ENCODE measurements at regions not wholly inside any gene's neighbourhood (a gene's known extent, or its start where the extent isn't known, plus 50 kb on each side); places are given as distances from the start of the nearest gene placed in this dataset.

DNA sequence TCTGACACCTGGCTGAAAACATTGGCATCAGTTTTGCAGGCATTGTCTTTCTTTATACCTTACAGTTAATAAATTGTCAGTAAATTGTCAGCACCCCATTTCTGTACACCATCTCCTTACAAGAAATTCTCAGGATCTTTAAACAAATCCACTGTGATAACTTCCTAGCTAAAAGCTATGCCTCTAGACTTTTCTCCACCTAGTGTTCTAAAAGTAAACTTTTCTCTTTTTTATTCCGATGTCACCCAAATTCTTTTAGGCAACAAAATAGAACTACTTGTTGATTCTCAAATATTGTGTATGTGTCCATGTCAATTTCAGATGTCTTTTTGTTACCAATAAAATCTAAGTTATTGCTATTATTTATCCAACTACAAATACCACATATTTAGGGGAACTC, 617.4 kb upstream of the NRXN1 start:
- H3K9me3 Mint-ChIP-seq = peaks cover 2 to 6% of the 10 kb centered on the region in 2 donors
- no peak for DNase-seq
- no peaks in the 10 kb centered on the region for H3K36me3 Mint-ChIP-seq (ENCODE audit: insufficient read depth in 2 of 2)
- no peak for ATAC-seq (replicated peaks in 1 of 2)
- H3K4me3 Mint-ChIP-seq = no peak overlapping the region
- H3K4me1 Mint-ChIP-seq (ENCODE audit: low read depth) = no peaks in the 10 kb centered on the region
- H3K27ac Mint-ChIP-seq = no peak overlapping the region
- no peaks in the 10 kb centered on the region for H3K27me3 Mint-ChIP-seq (ENCODE audit: low read depth)

DNA sequence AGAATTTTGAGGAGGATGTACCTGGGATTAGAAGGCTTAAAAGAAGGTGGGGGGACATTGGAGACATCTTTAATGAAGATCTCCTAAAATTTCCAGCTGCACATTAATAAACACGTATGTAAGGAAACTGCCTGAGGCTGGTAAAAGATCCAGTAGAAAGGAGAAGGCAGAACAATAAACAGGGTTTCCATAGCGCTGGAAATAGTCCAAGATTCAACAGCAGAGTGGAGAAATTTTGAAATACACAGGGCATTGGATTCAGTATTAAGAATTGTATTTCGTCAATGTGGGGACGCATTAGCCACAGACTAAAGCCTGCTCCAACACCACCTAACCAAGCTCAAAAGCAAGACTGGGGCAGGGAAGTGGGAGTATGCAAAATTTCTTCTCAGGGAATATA, 606.9 kb upstream of the NRXN1 start:
- ATAC-seq (replicated peaks in 1 of 2) (no peak), DNase-seq (no peak)
- Mint-ChIP-seq H3K27me3 (ENCODE audit: low read depth) (no peaks in the 10 kb centered on the region), H3K27ac (no peak overlapping the region), H3K9me3 (peaks cover 4 to 12% of the 10 kb centered on the region in 2 donors), H3K4me1 (ENCODE audit: low read depth) (no peaks in the 10 kb centered on the region), H3K4me3 (no peak overlapping the region), H3K36me3 (ENCODE audit: insufficient read depth in 2 of 2) (no peaks in the 10 kb centered on the region)

DNA sequence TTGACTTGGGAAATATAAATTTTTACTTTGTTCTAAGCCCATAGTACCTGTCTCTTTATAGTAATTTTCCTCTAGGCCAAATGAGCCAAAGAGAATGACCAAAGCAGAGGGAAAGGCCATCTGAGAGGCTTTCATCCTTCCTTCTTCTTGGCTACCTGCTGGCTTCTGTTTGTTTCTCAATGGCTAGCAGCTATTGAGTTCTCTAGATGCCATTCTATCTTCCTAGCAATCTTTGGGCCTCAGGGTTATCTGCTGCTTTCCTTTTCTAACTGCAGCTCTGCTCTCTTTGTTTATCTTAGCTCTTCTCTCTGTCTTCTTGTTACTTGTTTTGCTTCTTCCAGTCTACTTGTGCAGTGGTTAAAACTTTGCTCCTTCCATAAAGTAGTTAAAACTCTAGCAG, 601.1 kb upstream of the NRXN1 start:
- Mint-ChIP-seq H3K27me3 (ENCODE audit: low read depth) (no peaks in the 10 kb centered on the region), H3K4me1 (ENCODE audit: low read depth) (no peaks in the 10 kb centered on the region), H3K4me3 (no peak overlapping the region), H3K36me3 (ENCODE audit: insufficient read depth in 2 of 2) (no peaks in the 10 kb centered on the region), H3K27ac (no peak overlapping the region), H3K9me3 (peaks cover 5 to 7% of the 10 kb centered on the region in 2 donors)
- no peak for ATAC-seq (replicated peaks in 1 of 2)
- DNase-seq = no peak

DNA sequence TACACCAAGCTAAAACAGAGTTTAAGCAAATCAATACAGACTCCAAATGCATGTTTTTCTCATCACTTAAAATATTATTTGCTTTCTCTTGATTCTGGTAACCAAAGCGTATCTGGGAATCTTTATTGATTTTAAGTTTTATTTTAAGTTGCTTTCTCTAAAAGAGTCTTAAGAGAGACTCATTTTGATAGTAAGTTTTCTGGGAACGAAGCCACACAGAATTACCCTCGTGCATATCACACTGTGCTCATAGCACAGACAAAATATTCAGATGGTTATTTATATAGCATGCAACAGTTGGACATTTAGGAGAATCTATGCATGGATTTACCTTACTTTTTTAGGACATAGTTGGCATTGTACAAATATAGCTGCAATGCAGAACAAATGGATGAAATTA, 597.5 kb upstream of the NRXN1 start:
- Mint-ChIP-seq H3K4me1 (ENCODE audit: low read depth) (no peaks in the 10 kb centered on the region), H3K4me3 (no peak overlapping the region), H3K27me3 (ENCODE audit: low read depth) (no peaks in the 10 kb centered on the region), H3K27ac (no peak overlapping the region), H3K9me3 (peaks cover 3 to 4% of the 10 kb centered on the region in 2 donors), H3K36me3 (ENCODE audit: insufficient read depth in 2 of 2) (no peaks in the 10 kb centered on the region)
- ATAC-seq (replicated peaks in 1 of 2) (no peak), DNase-seq (no peak)

DNA sequence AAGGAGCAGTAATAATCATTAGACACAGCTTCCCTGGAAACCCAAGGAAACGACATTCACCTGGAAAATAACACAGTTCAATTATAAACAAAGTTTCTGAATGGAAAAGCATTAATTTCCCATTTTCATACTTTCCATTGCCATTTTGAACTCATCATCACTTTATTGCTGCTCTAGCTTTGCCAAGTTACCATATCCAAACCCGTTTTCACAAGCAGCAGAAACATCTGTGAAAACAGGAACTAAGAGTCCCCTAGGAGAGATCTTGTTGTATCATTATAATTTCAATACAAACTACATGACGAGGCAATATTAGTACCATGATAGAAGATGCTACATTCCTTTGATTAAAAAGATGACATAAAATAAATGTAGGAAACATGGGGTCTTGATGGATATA, 597.0 kb upstream of the NRXN1 start:
- Mint-ChIP-seq H3K4me1 (ENCODE audit: low read depth) (no peaks in the 10 kb centered on the region), H3K9me3 (peaks cover 2 to 3% of the 10 kb centered on the region in 2 donors), H3K4me3 (no peak overlapping the region), H3K36me3 (ENCODE audit: insufficient read depth in 2 of 2) (no peaks in the 10 kb centered on the region), H3K27me3 (ENCODE audit: low read depth) (no peaks in the 10 kb centered on the region), H3K27ac (no peak overlapping the region)
- ATAC-seq (replicated peaks in 1 of 2) (no peak), DNase-seq (no peak)

DNA sequence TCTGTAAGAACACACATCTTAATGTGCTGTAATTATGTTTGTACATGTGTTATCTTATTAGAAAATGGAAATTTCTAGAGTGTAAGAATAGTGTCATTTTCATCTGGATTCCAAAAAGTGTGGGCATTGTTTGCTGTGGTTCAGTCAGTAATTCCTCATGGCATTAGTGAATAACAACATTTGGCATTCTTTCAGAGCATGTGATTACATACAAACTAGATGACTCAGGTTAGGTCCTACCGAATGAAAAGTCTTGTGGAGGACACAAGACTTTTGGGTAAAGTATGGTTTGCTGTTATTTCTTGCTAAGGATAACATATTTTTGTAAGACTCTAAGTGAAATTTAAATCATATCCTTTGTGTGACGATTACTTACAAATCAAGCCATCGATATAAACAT, 593.1 kb upstream of the NRXN1 start:
- DNase-seq = no peak
- Mint-ChIP-seq H3K9me3 (peaks cover 8% of the 10 kb centered on the region in 2 donors), H3K27ac (no peak overlapping the region), H3K4me3 (no peak overlapping the region), H3K27me3 (ENCODE audit: low read depth) (no peaks in the 10 kb centered on the region), H3K36me3 (ENCODE audit: insufficient read depth in 2 of 2) (no peaks in the 10 kb centered on the region), H3K4me1 (ENCODE audit: low read depth) (no peaks in the 10 kb centered on the region)
- ATAC-seq (replicated peaks in 1 of 2) = no peak

DNA sequence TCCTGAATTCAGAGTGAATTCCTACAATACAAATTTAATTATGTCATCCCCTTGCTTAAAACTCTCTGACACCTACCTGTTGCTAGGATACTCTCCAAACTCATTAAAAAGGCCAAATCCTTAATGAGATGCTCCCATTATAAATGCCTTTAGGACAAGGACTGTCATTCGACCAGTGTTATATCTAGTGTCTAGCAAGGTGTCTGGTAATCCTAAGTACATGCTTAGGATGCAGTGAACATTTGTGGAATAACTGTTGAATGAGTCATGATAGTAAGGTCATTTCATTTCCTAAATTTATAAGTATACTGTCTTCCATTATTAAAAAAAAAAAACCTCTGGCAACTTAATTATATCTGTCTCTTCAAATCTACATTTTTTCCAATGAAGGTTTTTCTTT, 588.9 kb upstream of the NRXN1 start:
- DNase-seq (no peak), ATAC-seq (replicated peaks in 1 of 2) (no peak)
- Mint-ChIP-seq H3K9me3 (peaks cover 13 to 16% of the 10 kb centered on the region in 2 donors), H3K27ac (no peak overlapping the region), H3K4me1 (ENCODE audit: low read depth) (no peaks in the 10 kb centered on the region), H3K27me3 (ENCODE audit: low read depth) (no peaks in the 10 kb centered on the region), H3K4me3 (no peak overlapping the region), H3K36me3 (ENCODE audit: insufficient read depth in 2 of 2) (no peaks in the 10 kb centered on the region)

DNA sequence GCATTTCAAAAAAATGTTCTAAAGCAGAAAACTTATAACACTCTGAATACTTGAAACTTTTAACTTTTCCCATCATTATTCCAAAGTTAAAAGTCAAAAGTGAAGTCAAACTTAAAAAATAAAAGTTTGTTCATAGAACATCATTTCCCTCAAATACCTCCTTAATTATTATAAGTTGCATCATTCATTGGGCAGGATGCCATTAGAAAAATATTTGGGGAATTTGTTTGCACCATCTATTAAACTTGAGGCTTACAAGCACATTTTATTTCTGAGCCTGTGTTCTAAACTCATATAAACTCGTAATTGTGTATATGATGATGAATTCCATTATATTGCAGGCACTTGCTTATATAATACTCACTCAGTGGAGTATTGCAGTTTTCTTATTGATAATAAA, 588.0 kb upstream of the NRXN1 start:
- DNase-seq (no peak), ATAC-seq (replicated peaks in 1 of 2) (no peak)
- Mint-ChIP-seq H3K4me3 (no peak overlapping the region), H3K27me3 (ENCODE audit: low read depth) (no peaks in the 10 kb centered on the region), H3K27ac (no peak overlapping the region), H3K36me3 (ENCODE audit: insufficient read depth in 2 of 2) (no peaks in the 10 kb centered on the region), H3K9me3 (peaks cover 13 to 19% of the 10 kb centered on the region in 2 donors), H3K4me1 (ENCODE audit: low read depth) (no peaks in the 10 kb centered on the region)

DNA sequence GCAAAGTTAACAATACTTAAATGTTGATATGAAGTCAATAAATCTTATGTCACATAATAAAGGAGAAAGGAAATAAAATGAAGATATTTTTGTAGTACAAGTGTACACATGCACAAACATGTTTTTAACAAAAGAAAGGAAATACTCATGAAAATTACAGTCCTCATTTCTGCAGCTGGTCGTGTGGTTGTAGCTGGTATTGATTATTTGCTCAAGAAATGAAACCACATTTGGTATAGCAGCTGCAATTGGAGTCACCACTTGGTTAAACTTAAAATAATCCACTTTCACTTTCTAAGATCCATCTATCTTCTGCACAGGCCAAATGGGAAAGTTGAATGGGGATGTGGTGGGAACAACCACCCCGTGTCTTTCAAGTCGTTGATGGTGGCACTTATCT, 580.5 kb upstream of the NRXN1 start:
- H3K36me3 Mint-ChIP-seq (ENCODE audit: insufficient read depth in 2 of 2) = no peaks in the 10 kb centered on the region
- H3K27ac Mint-ChIP-seq = no peak overlapping the region
- no peak for DNase-seq
- peaks cover 4 to 17% of the 10 kb centered on the region in 2 donors for H3K9me3 Mint-ChIP-seq
- no peaks in the 10 kb centered on the region for H3K27me3 Mint-ChIP-seq (ENCODE audit: low read depth)
- H3K4me3 Mint-ChIP-seq = no peak overlapping the region
- H3K4me1 Mint-ChIP-seq (ENCODE audit: low read depth) = no peaks in the 10 kb centered on the region
- no peak for ATAC-seq (replicated peaks in 1 of 2)

DNA sequence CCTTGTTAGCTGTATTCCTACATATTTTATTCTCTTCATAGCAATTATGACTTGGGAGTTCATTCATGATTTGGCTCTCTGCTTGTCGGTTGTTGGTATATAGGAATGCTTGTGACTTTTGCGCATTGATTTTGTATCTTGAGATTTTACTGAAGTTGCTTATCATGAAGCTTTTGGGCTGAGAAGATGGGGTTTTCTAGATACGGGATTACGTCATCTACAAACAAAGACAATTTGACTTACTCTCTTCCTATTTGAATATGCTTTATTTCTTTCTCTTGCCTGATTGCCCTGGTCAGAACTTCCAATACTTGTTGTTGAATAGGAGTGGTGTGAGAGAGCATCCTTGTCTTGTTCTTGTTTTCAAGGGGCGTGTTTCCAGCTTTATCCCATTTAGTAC, 569.8 kb upstream of the NRXN1 start:
- H3K9me3 Mint-ChIP-seq = peaks cover 16 to 30% of the 10 kb centered on the region in 2 donors
- H3K27me3 Mint-ChIP-seq (ENCODE audit: low read depth) = no peaks in the 10 kb centered on the region
- DNase-seq (no peak), ATAC-seq (replicated peaks in 1 of 2) (no peak)
- H3K27ac Mint-ChIP-seq = no peak overlapping the region
- H3K4me3 Mint-ChIP-seq = no peak overlapping the region
- no peaks in the 10 kb centered on the region for H3K4me1 Mint-ChIP-seq (ENCODE audit: low read depth)
- H3K36me3 Mint-ChIP-seq (ENCODE audit: insufficient read depth in 2 of 2) = peaks cover 0 to 2% of the 10 kb centered on the region in 2 donors

DNA sequence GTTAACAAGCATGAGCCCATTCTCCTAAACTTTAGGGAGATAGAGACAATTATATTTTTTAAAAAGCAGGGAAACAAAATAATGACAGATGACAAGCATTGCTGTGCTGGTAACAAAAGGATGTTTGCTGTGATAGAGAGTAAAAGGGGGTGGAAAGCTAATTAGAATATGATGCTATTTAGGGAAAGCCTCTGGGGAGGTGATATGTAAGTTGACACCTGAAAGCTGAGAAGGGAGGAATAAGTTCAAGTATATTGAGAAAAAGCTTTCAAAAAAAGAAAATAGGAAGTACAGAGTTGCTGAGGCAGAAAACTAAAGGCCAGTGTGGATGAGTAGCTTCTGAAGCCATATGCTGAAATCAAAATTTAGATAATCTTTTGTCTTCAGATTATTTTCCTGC, 565.2 kb upstream of the NRXN1 start:
- Mint-ChIP-seq H3K4me3 (no peak overlapping the region), H3K36me3 (ENCODE audit: insufficient read depth in 2 of 2) (peaks cover 0 to 2% of the 10 kb centered on the region in 2 donors), H3K4me1 (ENCODE audit: low read depth) (no peaks in the 10 kb centered on the region), H3K27ac (no peak overlapping the region), H3K27me3 (ENCODE audit: low read depth) (no peaks in the 10 kb centered on the region), H3K9me3 (peaks cover 8 to 17% of the 10 kb centered on the region in 2 donors)
- DNase-seq (no peak), ATAC-seq (replicated peaks in 1 of 2) (no peak)

DNA sequence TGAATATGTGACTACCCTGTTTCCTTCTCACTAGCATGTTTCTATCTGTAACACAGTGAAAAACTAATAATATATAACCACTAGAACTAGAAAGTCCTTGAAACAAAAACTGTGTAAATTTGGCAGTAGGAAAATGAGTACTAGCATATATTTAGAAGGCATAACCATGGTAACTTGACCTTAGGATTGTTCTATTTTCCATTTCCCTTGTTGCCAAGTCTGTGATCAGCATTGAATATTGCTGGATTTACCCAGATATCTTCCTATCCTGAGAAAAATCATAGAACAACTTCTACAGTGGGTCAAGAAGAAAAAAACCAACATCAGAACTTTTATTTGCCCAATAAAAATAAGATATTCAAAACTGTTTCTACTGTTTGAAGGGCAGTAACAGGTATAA, 563.9 kb upstream of the NRXN1 start:
- Mint-ChIP-seq H3K4me1 (ENCODE audit: low read depth) (no peaks in the 10 kb centered on the region), H3K9me3 (peaks cover 4 to 11% of the 10 kb centered on the region in 2 donors), H3K27me3 (ENCODE audit: low read depth) (no peaks in the 10 kb centered on the region), H3K36me3 (ENCODE audit: insufficient read depth in 2 of 2) (peaks cover 0 to 2% of the 10 kb centered on the region in 2 donors), H3K4me3 (no peak overlapping the region), H3K27ac (no peak overlapping the region)
- no peak for DNase-seq
- no peak for ATAC-seq (replicated peaks in 1 of 2)

DNA sequence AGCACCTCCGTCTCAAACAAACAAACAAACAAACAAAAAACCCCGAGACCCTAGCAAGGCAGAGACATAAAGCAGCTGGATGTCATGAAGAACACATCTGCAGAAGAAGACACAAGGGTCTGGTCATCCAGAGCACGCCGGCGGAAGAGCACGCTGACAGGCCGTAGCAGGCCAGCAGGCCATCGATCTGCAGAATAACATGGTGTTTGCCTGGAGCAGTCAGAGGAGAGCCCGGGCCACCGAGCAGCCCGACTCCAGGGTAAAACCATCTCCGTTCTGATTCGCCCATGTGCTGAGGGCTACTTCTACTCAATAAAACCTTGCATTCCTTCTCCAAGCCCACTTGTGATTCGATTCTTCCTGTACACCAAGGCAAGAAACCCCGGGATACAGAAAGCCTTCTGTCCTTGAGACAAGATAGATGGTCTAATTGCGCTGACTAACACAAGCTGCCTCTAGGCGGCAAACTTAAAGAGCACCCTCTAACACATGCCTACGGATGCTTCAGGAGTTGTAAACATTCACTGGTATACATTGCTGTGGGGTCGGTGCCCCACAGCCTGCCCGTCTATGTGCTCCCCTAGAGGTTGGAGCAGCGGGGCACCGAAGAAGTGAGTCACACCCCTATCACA, 549.8 kb upstream of the NRXN1 start:
- ATAC-seq (replicated peaks in 1 of 2) = no peak

DNA sequence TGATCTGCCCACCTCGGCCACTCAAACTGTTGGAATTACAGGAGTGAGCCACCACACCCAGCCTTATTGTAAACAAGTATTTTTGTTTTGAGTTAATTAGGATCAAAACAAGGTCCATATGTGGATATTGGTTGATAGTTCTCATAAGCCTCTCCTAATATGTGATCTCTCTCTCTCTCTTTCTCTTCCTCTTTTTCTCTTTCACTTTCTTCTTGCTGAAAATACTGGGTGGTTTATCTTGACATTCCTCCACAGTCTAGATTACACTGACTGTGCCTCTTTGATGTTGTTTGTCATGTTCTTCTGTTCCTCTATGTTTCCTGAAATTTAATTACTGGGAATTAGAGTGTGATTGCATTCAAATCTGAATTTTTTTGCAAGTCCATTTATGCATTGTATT, 547.5 kb upstream of the NRXN1 start:
- ATAC-seq (replicated peaks in 1 of 2) (no peak), DNase-seq (no peak)
- Mint-ChIP-seq H3K27ac (no peak overlapping the region), H3K36me3 (ENCODE audit: insufficient read depth in 2 of 2) (no peaks in the 10 kb centered on the region), H3K4me3 (no peak overlapping the region), H3K9me3 (peaks cover 5 to 6% of the 10 kb centered on the region in 2 donors), H3K27me3 (ENCODE audit: low read depth) (no peaks in the 10 kb centered on the region), H3K4me1 (ENCODE audit: low read depth) (no peaks in the 10 kb centered on the region)

More for the DNA sequence above, 549.8 kb upstream of the NRXN1 start:
- no peaks in the 10 kb centered on the region for H3K27me3 Mint-ChIP-seq (ENCODE audit: low read depth)
- no peak overlapping the region for H3K27ac Mint-ChIP-seq
- no peak overlapping the region for H3K4me3 Mint-ChIP-seq
- peaks cover 6 to 9% of the 10 kb centered on the region in 2 donors for H3K9me3 Mint-ChIP-seq
- no peaks in the 10 kb centered on the region for H3K4me1 Mint-ChIP-seq (ENCODE audit: low read depth)
- H3K36me3 Mint-ChIP-seq (ENCODE audit: insufficient read depth in 2 of 2) = no peaks in the 10 kb centered on the region
- DNase-seq = no peak

Data from activated T-cell treated with anti-CD3 and anti-CD28 coated beads, Interleukin-2, amount 50 U/mL, for 72 hours (primary cell).